Fibroblast of gingiva (primary cell): ENCODE measurements at regions not wholly inside any gene's neighbourhood (a gene's known extent, or its start where the extent isn't known, plus 50 kb on each side); places are given as distances from the start of the nearest gene placed in this dataset.

Source experiments
- DNase-seq: peaks from one replicate; pipeline ENCODE4 v3.0.0-alpha.2; 2011; ENCODE audit warnings: low read depth

- no peak for DNase-seq
These were observed 255.1 kb upstream of the VEGFC start for GRCh38 chr4:177047851-177048174.

GRCh38 chr4:177051473-177052060, 258.1 kb upstream of the NEIL3 start:
- no peak for DNase-seq

- DNase-seq = no peak
These were observed 257.3 kb upstream of the NEIL3 start for GRCh38 chr4:177052211-177052934.

GRCh38 chr4:177057186-177057585, 252.5 kb upstream of the NEIL3 start:
- no peak for DNase-seq

GRCh38 chr4:177064116-177064515, 245.6 kb upstream of the NEIL3 start:
- no peak for DNase-seq

- no peak for DNase-seq
These were observed 244.8 kb upstream of the NEIL3 start for GRCh38 chr4:177064729-177065394.

GRCh38 chr4:177066746-177067145, 242.9 kb upstream of the NEIL3 start:
- no peak for DNase-seq

GRCh38 chr4:177070533-177071058, 239.1 kb upstream of the NEIL3 start:
- no peak for DNase-seq

- no peak for DNase-seq
These were observed 232.3 kb upstream of the NEIL3 start for GRCh38 chr4:177077095-177077971.

- DNase-seq = no peak
These were observed 230.3 kb upstream of the NEIL3 start for GRCh38 chr4:177079327-177079726.

GRCh38 chr4:177080388-177080787, 229.3 kb upstream of the NEIL3 start:
- no peak for DNase-seq

- no peak for DNase-seq
These were observed 222.6 kb upstream of the NEIL3 start for GRCh38 chr4:177087060-177087459.

- no peak for DNase-seq
These were observed 222.2 kb upstream of the NEIL3 start for GRCh38 chr4:177087499-177087898.

GRCh38 chr4:177091515-177091914, 218.2 kb upstream of the NEIL3 start:
- no peak for DNase-seq

- DNase-seq = peak; percentile 13
These were observed 216.9 kb upstream of the NEIL3 start for GRCh38 chr4:177092807-177093206.

GRCh38 chr4:177093964-177094363, 215.7 kb upstream of the NEIL3 start:
- peak; percentile 31 for DNase-seq

GRCh38 chr4:177097291-177097690, 212.4 kb upstream of the NEIL3 start:
- DNase-seq = no peak

- no peak for DNase-seq
These were observed 210.5 kb upstream of the NEIL3 start for GRCh38 chr4:177099211-177099610.

GRCh38 chr4:177100307-177100706, 209.4 kb upstream of the NEIL3 start:
- no peak for DNase-seq

- DNase-seq = no peak
These were observed 206.1 kb upstream of the NEIL3 start for GRCh38 chr4:177103619-177104018.

GRCh38 chr4:177105536-177105935, 204.1 kb upstream of the NEIL3 start:
- peak; percentile 75 for DNase-seq

GRCh38 chr4:177107288-177107921, 202.3 kb upstream of the NEIL3 start:
- no peak for DNase-seq
